Neural crest cell (in vitro differentiated cells): ENCODE measurements at regions not wholly inside any gene's neighbourhood (a gene's known extent, or its start where the extent isn't known, plus 50 kb on each side); places are given as distances from the start of the nearest gene placed in this dataset.

Experiments used
- DNase-seq: peaks from one replicate; pipeline ENCODE4 v3.0.0; 2021; ENCODE audit warnings: low read depth, mixed read lengths, low spot score
- H3K27ac Mint-ChIP-seq: one replicate; pipeline ENCODE4 v1.8.0; 2021; ENCODE audit warnings: mild to moderate bottlenecking, mixed read lengths; ENCODE audit not compliant: unreplicated experiment
- H3K27me3 Mint-ChIP-seq: 2 replicates; pipeline ENCODE4 v1.8.0; 2021; ENCODE audit warnings: low read depth, mild to moderate bottlenecking, mixed read lengths
- H3K36me3 Mint-ChIP-seq: 2 replicates; pipeline ENCODE4 v1.8.0; 2021; ENCODE audit warnings: low read depth, mild to moderate bottlenecking, mixed read lengths
- H3K4me1 Mint-ChIP-seq: 2 replicates; pipeline ENCODE4 v1.8.0; 2021; ENCODE audit warnings: mixed read lengths
- H3K4me3 Mint-ChIP-seq: one replicate; pipeline ENCODE4 v1.8.0; 2021; ENCODE audit warnings: mild to moderate bottlenecking, mixed read lengths
- H3K9me3 Mint-ChIP-seq: 2 replicates; pipeline ENCODE4 v1.8.0; 2021; ENCODE audit warnings: mixed read lengths
- TF ChIP-seq, protein P1 (sequence below): fragments of 200-600 bp; sonication (generic); conservative IDR thresholded peaks from 2 replicates; pipeline ENCODE4 v1.5.0; 2021; ENCODE audit warnings: antibody characterized with exemption, mild to moderate bottlenecking

GRCh38 chr16:26673011-26673410, 393.7 kb upstream of the C16orf82 start:
- no peak for DNase-seq
- Mint-ChIP-seq H3K27ac (no peak overlapping the region), H3K4me3 (no peak overlapping the region), H3K27me3 (no peaks in the 10 kb centered on the region), H3K9me3 (no peaks in the 10 kb centered on the region), H3K36me3 (no peaks in the 10 kb centered on the region), H3K4me1 (peaks cover 14% of the 10 kb centered on the region)
- TF ChIP-seq, protein P1, sequence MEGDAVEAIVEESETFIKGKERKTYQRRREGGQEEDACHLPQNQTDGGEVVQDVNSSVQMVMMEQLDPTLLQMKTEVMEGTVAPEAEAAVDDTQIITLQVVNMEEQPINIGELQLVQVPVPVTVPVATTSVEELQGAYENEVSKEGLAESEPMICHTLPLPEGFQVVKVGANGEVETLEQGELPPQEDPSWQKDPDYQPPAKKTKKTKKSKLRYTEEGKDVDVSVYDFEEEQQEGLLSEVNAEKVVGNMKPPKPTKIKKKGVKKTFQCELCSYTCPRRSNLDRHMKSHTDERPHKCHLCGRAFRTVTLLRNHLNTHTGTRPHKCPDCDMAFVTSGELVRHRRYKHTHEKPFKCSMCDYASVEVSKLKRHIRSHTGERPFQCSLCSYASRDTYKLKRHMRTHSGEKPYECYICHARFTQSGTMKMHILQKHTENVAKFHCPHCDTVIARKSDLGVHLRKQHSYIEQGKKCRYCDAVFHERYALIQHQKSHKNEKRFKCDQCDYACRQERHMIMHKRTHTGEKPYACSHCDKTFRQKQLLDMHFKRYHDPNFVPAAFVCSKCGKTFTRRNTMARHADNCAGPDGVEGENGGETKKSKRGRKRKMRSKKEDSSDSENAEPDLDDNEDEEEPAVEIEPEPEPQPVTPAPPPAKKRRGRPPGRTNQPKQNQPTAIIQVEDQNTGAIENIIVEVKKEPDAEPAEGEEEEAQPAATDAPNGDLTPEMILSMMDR, result no peak

GRCh38 chr16:26680671-26681070, 386.1 kb upstream of the C16orf82 start:
- Mint-ChIP-seq H3K4me3 (no peak overlapping the region), H3K27ac (no peak overlapping the region), H3K36me3 (no peaks in the 10 kb centered on the region), H3K27me3 (no peaks in the 10 kb centered on the region), H3K4me1 (no peaks in the 10 kb centered on the region), H3K9me3 (no peaks in the 10 kb centered on the region)
- DNase-seq, result no peak
- TF ChIP-seq, protein P1, result no peak

- H3K9me3 Mint-ChIP-seq, result no peaks in the 10 kb centered on the region
- no peaks in the 10 kb centered on the region for H3K27me3 Mint-ChIP-seq
- TF ChIP-seq, protein P1, result no peak
- peak overlapping the region; percentile 28 for H3K27ac Mint-ChIP-seq
- no peaks in the 10 kb centered on the region for H3K36me3 Mint-ChIP-seq
- H3K4me3 Mint-ChIP-seq, result peak overlapping the region; percentile 9
- DNase-seq, result no peak
- H3K4me1 Mint-ChIP-seq, result peaks cover 29% of the 10 kb centered on the region
Measured at GRCh38 chr16:26688105-26688504, 378.6 kb upstream of the C16orf82 start.

- no peak overlapping the region for H3K4me3 Mint-ChIP-seq
- H3K36me3 Mint-ChIP-seq, result no peaks in the 10 kb centered on the region
- TF ChIP-seq, protein P1, result no peak
- no peak overlapping the region for H3K27ac Mint-ChIP-seq
- H3K9me3 Mint-ChIP-seq, result no peaks in the 10 kb centered on the region
- no peaks in the 10 kb centered on the region for H3K27me3 Mint-ChIP-seq
- peaks cover 29% of the 10 kb centered on the region for H3K4me1 Mint-ChIP-seq
- DNase-seq, result no peak
Measured at GRCh38 chr16:26688699-26689098, 378.0 kb upstream of the C16orf82 start.

GRCh38 chr16:26692658-26693057, 374.1 kb upstream of the C16orf82 start:
- Mint-ChIP-seq H3K36me3 (no peaks in the 10 kb centered on the region), H3K27me3 (no peaks in the 10 kb centered on the region), H3K4me3 (no peak overlapping the region), H3K4me1 (peaks cover 23% of the 10 kb centered on the region), H3K9me3 (no peaks in the 10 kb centered on the region), H3K27ac (no peak overlapping the region)
- TF ChIP-seq, protein P1, result no peak
- no peak for DNase-seq

DNA sequence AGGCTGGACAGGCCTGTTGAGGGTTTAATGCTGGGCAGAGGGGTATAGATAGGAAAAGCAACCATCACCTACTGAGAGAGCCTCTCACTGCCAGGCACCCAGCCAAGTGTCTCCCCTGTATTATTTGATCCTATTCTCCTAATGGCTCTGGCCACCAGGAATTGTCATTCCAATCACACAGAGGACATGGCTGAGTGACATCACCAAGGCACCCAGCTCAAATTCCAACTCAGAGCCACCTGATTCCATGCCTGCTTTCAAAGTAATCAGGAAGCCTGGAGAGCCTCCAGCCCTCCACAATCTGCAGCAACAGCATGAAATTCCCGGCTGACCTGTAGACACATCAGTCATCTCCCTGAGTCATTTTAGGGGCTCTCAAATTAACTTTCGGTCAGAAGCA, 368.9 kb upstream of the C16orf82 start:
- H3K36me3 Mint-ChIP-seq, result no peaks in the 10 kb centered on the region
- no peak overlapping the region for H3K4me3 Mint-ChIP-seq
- no peak for DNase-seq
- TF ChIP-seq, protein P1, result no peak
- no peaks in the 10 kb centered on the region for H3K4me1 Mint-ChIP-seq
- no peaks in the 10 kb centered on the region for H3K27me3 Mint-ChIP-seq
- H3K9me3 Mint-ChIP-seq, result peaks cover 10% of the 10 kb centered on the region
- no peak overlapping the region for H3K27ac Mint-ChIP-seq
